HG02981 (cell line): ENCODE measurements at regions not wholly inside any gene's neighbourhood (a gene's known extent, or its start where the extent isn't known, plus 50 kb on each side); places are given as distances from the start of the nearest gene placed in this dataset.

Experiments used
- ATAC-seq: cut with Tn5 transposase; IDR thresholded peaks from one replicate; pipeline ENCODE4 v1.9.1; 2021; ENCODE audit warnings: mild to moderate bottlenecking, moderate library complexity; ENCODE audit not compliant: unreplicated experiment

DNA sequence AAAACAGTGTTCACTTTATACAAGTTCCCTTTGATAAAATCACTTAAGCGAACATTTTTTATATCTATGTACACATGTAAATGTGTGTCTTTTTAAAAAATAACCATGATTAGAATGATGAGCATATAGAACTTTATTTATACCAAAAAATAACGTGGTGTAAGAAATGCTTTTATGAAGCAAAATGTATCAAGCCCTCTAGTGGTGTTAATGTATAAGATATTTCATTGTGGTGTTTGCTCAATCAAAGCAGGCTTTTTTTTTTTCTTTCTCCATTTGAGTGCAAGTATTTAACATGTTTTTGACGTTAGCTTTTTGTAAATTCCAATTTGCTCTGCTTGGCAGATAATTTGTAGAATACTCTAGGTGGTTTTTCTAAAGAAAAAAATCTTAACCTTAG lies 2092.4 kb upstream of the TENM3 start:
- ATAC-seq = no peak

DNA sequence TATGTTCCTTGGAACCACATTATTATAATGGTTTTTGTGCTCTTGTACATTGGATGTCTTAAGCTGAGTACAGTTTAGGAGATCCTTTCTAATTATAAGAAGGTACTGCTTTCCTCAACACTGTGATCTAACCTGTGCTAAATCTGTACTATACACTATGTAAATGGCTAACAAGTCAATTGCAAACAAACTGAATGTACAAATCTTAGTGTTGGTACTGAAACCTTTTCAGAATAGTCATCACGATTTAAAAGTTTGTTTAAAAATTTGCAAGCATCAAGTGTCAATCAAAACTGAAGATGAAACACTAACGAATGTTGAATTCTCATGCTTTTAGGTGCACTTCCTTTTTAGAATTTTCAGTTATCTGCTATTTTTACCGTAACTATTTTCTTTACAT lies 2090.4 kb upstream of the TENM3 start:
- peak; percentile 37 for ATAC-seq

- ATAC-seq = no peak
These were observed 2089.6 kb upstream of the TENM3 start for GRCh38 chr4:180153587-180153986.

GRCh38 chr4:180156684-180157083 lies 2086.5 kb upstream of the TENM3 start:
- peak; percentile 41 for ATAC-seq

DNA sequence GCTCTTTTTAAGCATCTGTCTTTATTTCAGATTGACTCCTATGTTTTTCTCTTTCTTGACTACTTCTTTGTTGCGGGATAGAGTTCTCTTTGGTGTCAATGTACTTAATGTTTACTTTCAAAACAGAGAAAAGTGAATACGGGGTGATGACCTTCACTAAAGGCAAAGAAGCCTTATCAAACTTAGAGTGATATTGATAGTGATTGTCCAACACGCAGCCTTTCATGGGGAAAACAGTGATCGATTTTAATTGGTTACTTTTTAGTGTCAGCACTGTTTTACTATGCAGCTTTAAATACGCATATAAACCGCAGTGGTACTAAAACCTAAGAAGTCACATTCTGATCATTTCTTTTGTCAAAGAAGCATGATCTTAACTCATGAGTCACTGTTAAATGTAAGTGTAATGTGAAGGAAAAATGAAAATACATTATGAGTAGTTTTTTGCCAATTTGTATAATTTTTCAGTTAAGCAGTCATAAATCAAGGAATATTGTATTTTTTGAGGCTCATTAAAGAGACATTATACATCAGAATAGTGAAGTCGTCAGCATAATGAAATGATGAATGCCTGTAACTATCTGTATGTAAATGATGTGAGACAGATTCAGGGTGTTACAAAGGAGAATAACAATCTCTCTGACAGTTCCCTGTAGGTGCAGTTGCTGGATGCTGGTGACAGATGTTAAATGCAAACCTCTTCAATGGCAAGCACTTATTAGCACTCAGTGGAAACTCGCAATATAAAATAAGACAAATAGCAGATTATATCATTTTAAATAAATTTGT lies 2082.8 kb upstream of the TENM3 start:
- ATAC-seq = no peak

GRCh38 chr4:180164799-180165198 lies 2078.4 kb upstream of the TENM3 start:
- no peak for ATAC-seq

- ATAC-seq = no peak
These were observed 2073.8 kb upstream of the TENM3 start for GRCh38 chr4:180169394-180169793.

DNA sequence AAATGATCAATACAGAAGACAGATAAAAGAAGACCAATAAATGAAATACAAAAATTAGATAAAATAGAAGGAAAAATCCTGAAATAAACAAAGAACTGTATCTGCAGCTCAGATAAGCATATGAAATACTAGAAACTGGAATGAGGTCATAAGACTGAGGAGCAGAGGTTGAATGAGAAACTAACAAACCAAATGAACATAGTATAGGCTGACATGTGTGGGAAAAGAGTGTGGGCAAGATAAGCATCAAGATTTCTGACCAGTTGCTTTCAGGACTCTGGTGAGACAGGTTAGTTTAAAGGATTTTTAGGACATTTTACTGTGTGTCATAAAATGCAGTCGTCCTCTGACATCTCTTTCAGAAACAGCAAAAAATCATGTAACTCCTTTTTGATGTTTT lies 2073.2 kb upstream of the TENM3 start:
- ATAC-seq = no peak

- ATAC-seq = no peak
These were observed 2064.1 kb upstream of the TENM3 start for GRCh38 chr4:180179146-180179545.

- ATAC-seq = no peak
These were observed 2053.5 kb upstream of the TENM3 start for GRCh38 chr4:180189666-180190065.

DNA sequence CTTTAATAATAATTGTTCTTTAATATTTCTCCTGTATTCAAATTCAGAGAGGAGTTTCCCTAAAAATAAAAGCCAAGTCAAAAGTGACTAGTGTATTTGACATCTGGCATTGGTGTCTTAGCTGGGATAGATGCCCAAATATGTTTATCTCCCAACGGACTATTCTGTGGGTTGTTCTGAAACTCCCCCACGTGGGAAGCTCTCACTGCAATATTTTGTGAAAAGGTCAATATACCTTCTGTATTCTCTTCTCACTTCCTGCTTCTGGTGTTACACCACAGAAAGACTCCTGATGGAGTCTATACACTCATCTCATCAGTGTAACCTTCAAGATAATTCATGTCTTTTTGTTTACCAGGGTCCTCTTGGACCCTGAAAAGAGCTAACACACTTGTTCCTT lies 2052.8 kb upstream of the TENM3 start:
- ATAC-seq = peak; percentile 63

DNA sequence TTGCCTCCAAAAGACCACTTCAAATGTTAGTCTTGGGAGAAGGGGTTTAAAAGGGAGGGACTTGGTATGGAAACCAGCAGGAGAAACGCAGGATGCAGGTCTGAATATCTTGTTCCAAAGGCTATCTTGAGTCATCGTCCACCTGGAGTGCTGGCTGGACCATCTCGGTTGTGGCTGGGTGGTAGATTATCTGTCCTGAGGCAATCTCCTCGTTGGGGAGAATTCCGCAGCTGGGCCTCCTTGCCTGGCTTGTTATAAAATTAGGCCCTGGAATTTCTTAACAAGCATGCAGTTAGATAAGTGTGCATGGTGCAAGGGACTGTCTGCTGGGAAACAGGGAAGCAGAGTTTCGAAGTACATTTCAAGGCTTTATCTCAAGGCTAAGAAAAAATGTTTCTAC lies 2045.7 kb upstream of the TENM3 start:
- no peak for ATAC-seq

- peak; percentile 84 for ATAC-seq
These were observed 2039.9 kb upstream of the TENM3 start for GRCh38 chr4:180203349-180203748.

- ATAC-seq = no peak
These were observed 2037.9 kb upstream of the TENM3 start for GRCh38 chr4:180205276-180205675.

- no peak for ATAC-seq
These were observed 2035.3 kb upstream of the TENM3 start for GRCh38 chr4:180207921-180208320.

DNA sequence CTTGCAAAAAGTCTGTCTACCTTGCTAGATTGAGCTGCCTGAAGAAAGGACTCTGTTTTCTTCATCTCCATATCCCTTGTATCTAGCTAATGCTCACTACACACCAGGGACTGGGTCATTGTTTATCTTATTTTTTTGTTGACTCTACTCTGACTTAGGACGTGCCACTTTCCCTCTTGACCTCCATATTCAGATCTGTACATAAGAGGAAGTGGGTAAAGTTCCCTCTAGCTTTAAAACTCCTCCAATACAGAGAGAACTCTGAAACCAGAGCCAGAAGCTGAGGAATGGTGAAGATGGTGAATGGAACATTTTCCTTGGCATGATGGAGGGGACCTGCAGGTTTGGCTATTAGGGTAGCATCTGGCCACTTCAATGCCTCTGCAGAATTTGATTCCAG lies 2026.1 kb upstream of the TENM3 start:
- no peak for ATAC-seq

- peak; percentile 49 for ATAC-seq
These were observed 2024.1 kb upstream of the TENM3 start for GRCh38 chr4:180219080-180219479.

- no peak for ATAC-seq
These were observed 2017.2 kb upstream of the TENM3 start for GRCh38 chr4:180225977-180226376.

DNA sequence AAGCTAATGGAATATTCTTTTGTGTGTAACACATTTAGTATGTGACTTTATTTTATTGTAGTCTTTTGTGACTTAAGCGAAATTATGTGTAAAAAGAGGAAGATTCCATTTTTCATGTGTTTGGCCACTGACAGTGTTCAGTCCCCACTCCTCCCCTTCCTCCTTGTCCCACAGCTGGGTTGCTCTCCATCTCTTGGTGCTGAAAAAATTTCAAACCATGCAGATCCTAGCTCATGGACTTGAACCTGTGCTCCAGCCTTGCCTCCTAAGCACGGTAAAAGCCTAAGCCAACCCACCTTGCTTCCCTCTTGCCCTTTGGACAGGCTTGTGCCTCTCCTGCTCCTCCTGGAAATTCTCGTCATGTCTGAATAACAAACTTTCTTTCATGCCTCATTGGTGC lies 2008.5 kb upstream of the TENM3 start:
- ATAC-seq = no peak

DNA sequence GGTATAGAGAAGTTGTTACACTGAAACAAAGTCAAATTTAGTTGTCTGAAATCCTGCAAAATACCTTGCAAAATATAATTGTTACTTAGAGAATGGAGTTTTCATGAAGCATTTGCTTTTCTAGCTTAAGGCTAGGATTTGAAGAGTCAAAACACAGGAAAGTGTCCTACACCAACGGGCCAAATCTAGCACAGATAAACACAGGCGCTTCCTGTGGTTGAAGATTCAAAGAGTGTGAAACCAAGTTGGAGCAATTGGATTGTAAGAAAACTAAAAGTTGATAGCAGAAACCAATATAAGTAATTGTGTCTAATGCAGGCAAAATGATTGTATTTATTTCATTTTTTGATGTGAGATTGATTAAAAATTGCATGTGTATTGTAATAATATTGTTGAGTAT lies 2002.5 kb upstream of the TENM3 start:
- no peak for ATAC-seq

DNA sequence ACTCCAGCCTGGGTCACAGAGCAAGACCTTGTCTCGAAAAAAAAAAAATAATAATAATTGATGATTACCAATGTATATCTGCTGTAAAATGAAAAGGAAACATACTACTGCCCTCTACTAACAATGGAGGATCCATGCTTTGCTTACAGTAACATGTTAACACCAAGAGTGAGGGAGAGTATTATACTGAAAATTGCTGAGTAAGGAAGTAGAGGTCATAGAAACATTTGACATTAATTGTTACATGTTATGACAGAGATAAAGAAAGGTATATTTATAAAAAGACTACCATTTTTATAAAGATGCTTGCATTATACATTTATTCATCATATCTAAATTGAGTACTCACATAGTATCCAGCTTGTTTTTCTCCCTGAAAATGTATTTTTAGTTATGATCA lies 1989.8 kb upstream of the TENM3 start:
- ATAC-seq = no peak

DNA sequence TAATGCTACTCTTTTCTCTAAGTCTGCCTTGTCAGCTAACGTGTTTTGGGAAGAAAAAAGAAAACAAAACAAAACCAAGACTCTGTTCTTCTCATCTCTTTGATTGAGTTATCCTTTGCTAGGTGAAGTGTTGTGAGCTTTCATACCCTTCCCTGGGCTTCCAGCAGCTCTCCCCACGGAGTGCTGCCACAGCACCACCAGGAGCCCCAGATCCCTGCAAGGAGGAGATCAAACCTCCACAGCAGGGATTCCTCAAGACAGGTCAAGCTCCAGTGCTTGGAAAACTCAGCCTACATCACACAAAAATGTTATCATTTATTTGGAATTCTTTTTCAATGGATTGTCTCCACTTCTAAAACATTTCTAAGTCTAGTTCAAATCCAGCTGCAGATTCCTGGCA lies 1981.9 kb upstream of the TENM3 start:
- ATAC-seq = no peak

- ATAC-seq = peak; percentile 73
These were observed 1963.1 kb upstream of the TENM3 start for GRCh38 chr4:180280076-180280475.
